ENCODE measurements at regions not wholly inside any gene's neighbourhood (a gene's known extent, or its start where the extent isn't known, plus 50 kb on each side); places are given as distances from the start of the nearest gene placed in this dataset.

GRCh38 chr1:191675856-191676783 is 482.1 kb upstream of the RGS18 start:
- Histone ChIP-seq H3K4ac (ENCODE audit: low read depth, low read length) (no peak overlapping the region), H2AFZ (ENCODE audit: low read length) (no peak overlapping the region), H3K23me2 (ENCODE audit: insufficient read length, low read depth, low read length, poor library complexity, severe bottlenecking) (no peaks in the 10 kb centered on the region), H4K20me1 (ENCODE audit: control insufficient read depth, insufficient read depth, insufficient read length) (no peaks in the 10 kb centered on the region), H4K8ac (replicated peaks; ENCODE audit: insufficient read length, low read depth, low read length) (no peak overlapping the region), H3K79me2 (ENCODE audit: insufficient read depth, low read length) (no peaks in the 10 kb centered on the region), H3K27ac (ENCODE audit: insufficient read length, low read depth, low read length) (no peak overlapping the region), H3K27me3 (ENCODE audit: insufficient read depth, low read length) (no peaks in the 10 kb centered on the region), H2BK120ac (ENCODE audit: low read depth, low read length, poor library complexity, severe bottlenecking) (no peak overlapping the region), H3K4me1 (ENCODE audit: insufficient read depth, low read length) (no peaks in the 10 kb centered on the region), H4K5ac (ENCODE audit: insufficient read length, low read depth, low read length) (no peak overlapping the region), H3K18ac (ENCODE audit: insufficient read length, low read depth, low read length) (no peak overlapping the region), H2BK15ac (ENCODE audit: low read depth, low read length) (no peak overlapping the region), H2BK12ac (ENCODE audit: insufficient read length, low read depth, low read length) (no peak overlapping the region), H3K14ac (ENCODE audit: insufficient read depth, low read length) (no peak overlapping the region), H2BK20ac (ENCODE audit: low read depth, low read length, poor library complexity, severe bottlenecking) (no peak overlapping the region), H2BK5ac (ENCODE audit: insufficient read length, low read length) (no peak overlapping the region), H3K79me1 (ENCODE audit: insufficient read depth, low read depth, low read length, poor library complexity, severe bottlenecking) (no peaks in the 10 kb centered on the region), H3K9ac (ENCODE audit: extremely low read depth, insufficient read length, low read length) (no peak overlapping the region), H3T11ph (ENCODE audit: low read length) (no peak overlapping the region), H2AK5ac (ENCODE audit: insufficient read length, low read length) (no peak overlapping the region), H3K56ac (ENCODE audit: insufficient read length, low read depth, low read length) (no peak overlapping the region), H3K23ac (ENCODE audit: insufficient read length, low read depth, low read length) (no peak overlapping the region), H4K91ac (ENCODE audit: insufficient read length, low read depth, low read length) (no peak overlapping the region), H3K9me3 (ENCODE audit: control insufficient read depth, low read depth, low read length) (no peaks in the 10 kb centered on the region), H3K4me2 (ENCODE audit: insufficient read depth, insufficient read length, low read length) (no peak overlapping the region)
- DNase-seq: no peak
- Mint-ChIP-seq H3K27me3 (ENCODE audit: low read depth) (peaks cover 2% of the 10 kb centered on the region), H3K36me3 (ENCODE audit: insufficient read depth in 1 of 3, low read depth in 3 of 3) (no peaks in the 10 kb centered on the region), H3K4me1 (peaks cover 0 to 3% of the 10 kb centered on the region in 2 experiments; a peak in 2 of 4 replicates), H3K9me3 (no peaks in the 10 kb centered on the region), H3K4me3 (no peak overlapping the region), H3K27ac (no peak overlapping the region)
- TF ChIP-seq CTCF (conservative IDR thresholded peaks at IDR 0.05): no peak
- WGBS (ENCODE audit: extremely low coverage, insufficient read length, low lambda C conversion rate): no CpG with 5 or more reads among the region's 4 CpGs
